NCI-H2196 treated with DMSO at 0.1 percent for 48 hours (cell line): ENCODE measurements at regions not wholly inside any gene's neighbourhood (a gene's known extent, or its start where the extent isn't known, plus 50 kb on each side); places are given as distances from the start of the nearest gene placed in this dataset.

ENCODE experiments used
- DNase-seq: peaks from one replicate; lab custom pipeline; 2025; ENCODE audit not compliant: unreplicated experiment; lab: John Stamatoyannopoulos, UW

DNA sequence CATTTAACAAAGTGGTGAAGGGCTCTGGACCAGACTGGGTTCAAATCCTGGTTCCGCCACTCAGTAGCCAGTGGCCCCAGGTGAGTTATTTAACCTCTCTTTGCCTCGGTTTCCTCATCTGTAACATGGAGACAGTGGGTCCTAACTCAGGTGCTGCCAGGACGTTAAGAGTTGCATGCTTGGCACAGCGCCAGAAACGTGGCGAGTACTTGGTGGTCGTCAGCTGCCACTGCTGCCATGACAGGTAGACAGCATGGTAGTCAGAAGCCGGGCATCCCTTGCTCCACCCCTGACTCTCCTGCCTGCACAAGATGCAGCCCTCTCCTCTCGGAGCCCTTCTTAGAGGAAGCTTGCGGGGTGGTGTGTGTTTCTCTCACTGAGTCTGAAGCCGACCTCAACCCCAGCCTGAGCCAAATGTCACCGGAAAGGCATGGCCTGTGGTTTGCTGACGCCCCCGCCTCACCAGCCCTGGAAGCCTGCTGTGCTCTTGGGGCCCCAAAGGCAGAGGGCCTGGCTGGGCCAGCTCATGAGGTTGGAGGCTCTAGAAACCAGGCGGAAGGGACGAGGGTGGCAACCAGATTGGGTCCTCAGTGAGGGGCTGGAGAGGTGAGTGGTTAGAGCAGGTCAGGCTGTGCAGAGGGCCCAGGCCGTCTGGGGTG is 160.8 kb upstream of the TLE3 start:
- DNase-seq, result no peak

DNA sequence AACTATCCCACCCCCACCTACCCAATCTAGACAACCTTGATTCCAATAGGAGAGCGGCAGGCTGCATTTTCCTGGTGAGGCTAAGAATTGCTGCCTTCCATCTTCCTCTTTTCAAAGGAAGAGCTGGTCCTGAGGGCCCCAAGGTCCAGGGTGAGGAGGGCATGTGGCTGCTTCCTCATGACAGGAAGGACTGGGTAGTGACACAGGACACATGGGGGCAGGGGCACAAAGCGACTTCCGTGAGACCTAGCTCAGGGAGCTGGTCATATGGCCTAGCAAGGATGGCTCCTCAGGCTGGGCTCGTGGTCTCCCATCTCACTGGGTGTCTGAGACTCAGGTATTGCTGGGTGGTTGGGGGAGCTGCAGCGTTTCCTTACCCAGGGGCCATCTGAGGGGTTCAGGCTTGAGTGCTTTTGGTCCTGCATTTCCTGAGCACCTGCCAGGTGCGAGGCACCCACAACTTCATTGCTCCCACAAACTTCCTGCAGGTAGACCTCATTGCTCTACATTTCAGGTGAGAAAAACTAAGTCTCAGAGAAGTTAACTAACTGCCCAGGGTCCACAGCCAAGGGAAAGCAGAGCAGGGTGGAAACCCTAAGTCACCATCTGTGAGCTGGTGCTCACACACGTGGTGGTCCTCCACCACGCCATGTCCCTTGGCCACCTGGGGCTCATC is 160.0 kb upstream of the TLE3 start:
- DNase-seq, result no peak

DNA sequence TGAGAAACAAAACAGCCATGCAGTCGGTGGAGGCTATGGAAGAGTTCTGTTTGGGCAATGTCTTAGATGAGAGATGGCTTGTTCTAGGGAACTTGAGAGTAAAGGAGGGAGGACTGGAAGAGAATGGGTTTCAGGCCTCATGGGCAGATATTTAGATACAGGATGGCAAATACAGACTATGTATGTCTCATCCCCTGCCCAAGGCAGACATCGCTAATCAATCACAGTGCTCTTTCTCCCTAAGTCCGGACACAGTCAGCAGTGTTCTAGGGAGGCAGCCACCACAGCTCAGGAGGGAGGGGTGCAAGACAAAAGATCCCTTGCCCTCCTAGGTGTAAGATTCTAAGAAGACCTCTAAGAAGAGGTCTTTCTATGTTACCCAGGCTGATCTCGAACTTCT is 159.3 kb upstream of the TLE3 start:
- no peak for DNase-seq

GRCh38 chr15:70254311-70254869 is 156.7 kb upstream of the TLE3 start:
- DNase-seq, result no peak

DNA sequence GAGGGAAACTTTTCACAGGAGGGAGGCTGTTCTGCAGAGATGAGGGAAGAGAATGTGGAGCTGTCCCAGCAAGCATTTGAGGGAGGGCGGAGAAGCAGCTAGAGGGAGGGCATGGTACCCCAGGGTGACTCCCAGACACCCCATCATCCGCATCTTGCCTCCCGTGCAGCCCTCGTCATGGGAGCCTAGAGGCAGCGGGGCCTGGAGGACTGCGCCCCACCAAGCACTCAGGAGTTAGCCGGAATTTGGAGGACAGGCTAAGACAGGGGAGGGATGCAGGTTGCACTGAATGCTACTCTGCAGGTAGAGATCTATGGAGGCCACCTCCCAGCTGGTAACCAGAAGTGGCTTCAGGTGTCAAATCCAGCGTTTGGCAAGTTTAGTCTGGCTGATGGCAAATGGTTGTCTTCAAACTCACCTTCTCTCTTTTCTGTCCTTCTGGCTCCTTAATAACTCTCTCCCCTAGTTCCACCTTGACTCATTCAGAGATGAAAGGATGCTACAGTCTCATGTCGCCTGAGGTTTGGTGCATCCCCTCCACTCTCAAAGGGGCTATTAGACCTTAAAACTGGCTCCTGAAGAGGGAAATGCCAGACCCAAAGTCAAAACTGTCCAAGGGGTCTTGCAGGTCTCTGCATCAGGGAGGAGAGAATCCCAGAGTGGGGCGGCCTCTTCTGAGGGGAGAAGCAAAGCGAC is 155.9 kb upstream of the TLE3 start:
- DNase-seq, result no peak

DNA sequence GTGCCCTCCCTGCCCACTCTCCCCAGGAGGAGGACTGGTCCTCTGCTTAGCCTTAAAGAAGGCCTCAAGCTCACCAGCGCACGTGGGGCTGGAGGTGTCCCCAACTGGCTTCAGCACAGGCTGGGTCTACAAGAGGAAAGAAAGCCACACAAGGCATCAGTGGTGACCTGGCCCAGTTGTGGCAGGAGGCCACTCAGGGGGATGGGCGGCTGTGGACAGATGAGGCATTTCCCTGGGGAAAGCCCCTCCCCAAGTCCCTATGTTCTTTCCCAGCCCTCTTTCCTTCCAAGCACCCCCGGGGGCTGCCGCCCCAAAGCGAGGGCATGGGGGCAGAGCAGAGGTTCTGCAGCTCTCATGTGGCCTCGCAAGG is 155.2 kb upstream of the TLE3 start:
- DNase-seq, result no peak

DNA sequence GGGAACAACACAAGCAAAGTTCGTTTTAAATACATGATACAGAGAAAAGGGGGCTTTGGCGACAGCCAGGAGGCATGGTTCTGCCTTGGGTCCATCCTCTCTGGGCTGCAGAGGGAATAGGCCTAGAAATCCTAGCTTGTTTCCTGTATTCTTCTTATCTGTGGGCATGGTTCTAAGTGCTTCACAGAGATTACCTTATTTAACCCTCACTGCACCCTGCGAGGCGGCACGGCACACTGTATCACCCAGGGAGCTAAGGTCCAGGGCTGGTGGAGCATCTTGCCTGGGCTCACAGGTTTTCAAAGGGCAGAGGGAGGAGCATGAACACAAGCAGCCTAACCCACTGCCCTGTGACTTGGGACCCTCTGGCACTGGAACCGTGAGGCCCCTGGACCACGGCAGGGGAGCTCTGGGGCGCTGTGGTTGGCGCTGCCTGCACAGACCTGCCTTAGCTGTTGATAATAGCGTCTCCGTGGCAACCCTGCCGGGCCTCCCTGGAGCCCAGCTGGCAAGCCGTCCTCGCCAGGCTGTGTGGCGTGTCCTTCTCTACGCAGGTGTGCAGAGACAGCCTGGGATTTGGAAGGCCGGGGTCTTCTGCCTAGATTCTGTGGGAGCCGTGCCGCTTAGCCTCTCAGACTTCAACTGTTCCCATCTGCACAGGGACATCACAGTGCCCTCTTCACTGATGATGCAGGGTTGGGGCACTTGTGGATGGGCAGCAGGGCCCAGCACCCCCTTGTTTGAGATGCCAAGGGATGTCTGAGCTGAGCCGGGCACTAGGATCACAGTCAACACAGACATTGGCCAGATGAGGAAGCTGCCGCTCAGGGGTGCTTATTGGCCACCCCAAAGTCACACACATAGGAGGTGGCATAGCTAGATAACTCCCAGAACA is 154.6 kb upstream of the TLE3 start:
- peak; percentile 26 for DNase-seq

- DNase-seq, result no peak
Observed at GRCh38 chr15:70251246-70251990, 153.7 kb upstream of the TLE3 start.

GRCh38 chr15:70250208-70251201 is 152.8 kb upstream of the TLE3 start:
- DNase-seq, result no peak

DNA sequence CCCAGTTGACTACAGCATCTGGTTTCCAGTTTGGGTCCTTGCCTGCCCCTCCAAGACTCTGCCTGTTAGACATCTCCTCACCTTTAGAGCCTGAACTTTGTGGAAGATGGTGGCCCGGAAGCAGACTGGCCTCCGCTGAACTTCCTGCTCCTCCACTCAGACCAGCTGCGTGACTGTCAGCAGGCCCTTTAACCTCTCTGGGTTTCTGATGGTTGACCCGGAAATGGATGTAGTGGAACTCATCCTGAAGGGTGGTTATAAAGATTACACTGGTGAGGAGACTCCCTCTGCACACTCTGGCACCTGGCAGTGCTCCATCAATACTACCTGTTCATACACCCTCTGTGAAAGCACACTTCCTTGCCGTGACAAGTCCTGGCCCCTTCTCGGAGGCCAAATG is 151.9 kb upstream of the TLE3 start:
- DNase-seq, result no peak

- no peak for DNase-seq
Observed at GRCh38 chr15:70248116-70249025, 150.7 kb upstream of the TLE3 start.

DNA sequence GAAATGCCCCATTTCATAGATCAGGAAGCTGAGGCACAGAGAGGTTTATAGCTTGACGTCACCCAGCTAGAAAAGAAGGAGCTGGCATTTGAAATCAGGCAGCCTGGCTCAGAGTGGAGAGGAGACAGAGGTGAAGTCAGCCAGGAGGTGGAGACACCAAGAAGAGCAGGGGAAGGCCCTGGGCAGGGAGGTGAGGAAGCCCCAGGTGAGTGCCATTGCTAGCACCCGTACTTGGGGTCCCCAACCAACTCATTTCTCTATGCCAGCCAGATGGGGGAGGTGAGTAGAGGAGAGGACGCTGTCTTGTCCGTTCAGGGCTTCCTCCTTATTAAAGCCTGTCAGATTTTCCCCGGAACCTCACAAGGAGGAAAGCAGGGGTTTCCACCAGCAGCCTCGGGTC is 149.6 kb upstream of the TLE3 start:
- DNase-seq, result no peak

- no peak for DNase-seq
Observed at GRCh38 chr15:70246623-70247220, 149.0 kb upstream of the TLE3 start.

DNA sequence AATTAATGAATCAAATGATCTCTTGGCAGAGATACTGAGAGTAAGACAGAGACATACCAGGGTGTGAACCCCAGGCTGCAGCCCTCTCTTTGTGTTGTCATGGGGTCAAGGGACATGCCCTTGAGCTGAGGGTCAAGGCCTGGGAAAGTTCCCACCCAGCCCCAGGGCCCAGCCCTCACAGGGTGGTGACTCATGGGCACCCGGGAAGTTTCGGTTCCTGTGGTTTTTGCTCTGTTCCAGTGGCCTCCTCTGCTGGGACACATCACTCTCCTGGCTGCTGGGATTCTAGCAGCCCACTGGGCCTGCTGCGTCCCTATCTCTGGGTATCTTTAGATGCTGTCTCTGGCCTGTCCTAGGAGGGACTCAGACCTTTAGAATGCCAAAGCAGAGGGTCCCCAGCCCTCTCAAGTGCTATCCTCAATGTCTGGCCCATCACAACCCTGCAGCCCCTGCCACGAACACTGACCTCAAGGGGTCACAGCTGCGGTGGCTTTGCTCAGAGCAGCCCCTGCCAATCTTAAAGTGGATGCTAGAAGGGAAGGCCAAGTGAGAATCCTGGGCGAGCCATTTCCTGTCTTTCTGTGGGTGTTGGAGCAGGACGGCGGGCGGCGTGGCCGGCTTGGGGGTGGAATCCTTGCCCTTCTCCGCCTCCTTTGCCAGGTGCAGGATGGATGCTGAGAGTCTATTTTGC is 148.4 kb upstream of the TLE3 start:
- no peak for DNase-seq

GRCh38 chr15:70244978-70245542 is 147.3 kb upstream of the TLE3 start:
- no peak for DNase-seq

DNA sequence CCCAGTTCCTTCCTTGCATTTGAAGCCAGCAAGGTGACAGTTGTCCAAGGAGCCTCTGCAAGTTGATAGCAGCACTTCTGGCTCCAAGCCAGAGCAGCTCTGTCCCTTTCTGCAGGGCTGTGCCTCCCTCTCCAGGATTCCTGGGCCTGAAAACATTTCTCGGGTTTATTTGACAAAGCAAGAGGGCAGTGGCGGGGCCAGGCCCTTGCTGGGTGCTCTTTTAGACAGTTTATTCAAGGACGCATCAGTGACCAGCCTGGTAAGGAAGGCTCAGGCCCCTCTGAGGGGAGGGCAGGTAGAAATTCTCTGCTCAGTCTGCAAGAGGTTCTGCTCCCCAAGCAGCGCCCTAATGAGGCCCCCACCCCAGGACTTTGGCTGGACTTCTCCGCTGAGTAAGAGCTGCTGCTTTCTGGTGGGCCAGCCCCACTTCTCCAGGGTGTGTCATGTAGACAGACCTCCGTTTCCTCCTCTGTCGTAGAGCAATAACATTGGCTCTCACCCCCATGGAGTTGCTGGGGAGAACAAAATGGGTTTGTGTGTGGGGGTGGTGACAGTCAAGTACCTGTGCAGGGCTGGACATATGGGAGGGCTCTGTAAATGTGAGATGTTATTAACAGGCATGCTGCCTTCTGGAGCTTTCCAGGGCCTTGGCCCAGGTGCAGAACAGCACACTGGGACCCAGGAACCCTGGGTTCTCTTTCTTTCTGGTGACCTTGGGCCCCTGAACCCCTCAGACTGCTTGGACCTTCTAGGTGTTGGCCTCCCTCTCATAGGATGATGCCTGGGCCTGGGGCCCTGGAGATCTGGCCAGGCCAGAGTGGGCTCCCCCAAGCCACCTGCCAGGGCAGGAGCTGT is 146.2 kb upstream of the TLE3 start:
- DNase-seq, result no peak
